ENCODE measurements at regions not wholly inside any gene's neighbourhood (a gene's known extent, or its start where the extent isn't known, plus 50 kb on each side); places are given as distances from the start of the nearest gene placed in this dataset.

- no peak for TF ChIP-seq CTCF (IDR thresholded peaks at IDR 0.05)
- TF ChIP-seq EP300 (IDR thresholded peaks at IDR 0.05), result no peak
- no peak for TF ChIP-seq POLR2A (IDR thresholded peaks at IDR 0.05)
Observed at GRCh38 chr5:56493308-56493707, 260.2 kb upstream of the ANKRD55 start.

All from upper lobe of left lung (tissue), 4 donors.